Left forelimb (tissue), 1 donor: ENCODE measurements at regions not wholly inside any gene's neighbourhood (a gene's known extent, or its start where the extent isn't known, plus 50 kb on each side); places are given as distances from the start of the nearest gene placed in this dataset.
"Not testable (repeated sequence)": the region's sequence is repeated elsewhere in the genome, so short reads cannot be mapped to it uniquely, and the experiment has no call there.

Source experiments
- DNase-seq: peaks from one replicate; pipeline ENCODE4 v3.0.0-alpha.2; 2018; ENCODE audit warnings: low spot score

DNA sequence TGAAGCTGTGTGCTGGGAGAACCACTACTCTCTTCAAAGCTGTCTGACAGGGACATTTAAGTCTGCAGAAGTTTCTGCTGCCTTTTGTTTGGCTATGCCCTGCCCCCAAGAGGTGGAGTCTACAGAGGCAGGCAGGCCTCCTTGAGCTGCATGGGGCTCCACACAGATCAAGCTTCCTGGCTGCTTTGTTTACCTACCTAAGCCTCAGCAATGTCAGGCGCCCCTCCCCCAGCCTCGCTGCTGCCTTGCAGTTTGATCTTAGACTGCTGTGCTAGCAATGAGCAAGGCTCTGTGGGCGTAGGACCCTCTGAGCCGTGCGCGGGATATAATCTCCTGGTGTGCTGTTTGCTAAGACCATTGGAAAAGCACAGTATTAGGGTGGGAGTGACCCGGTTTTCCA lies 103.3 kb upstream of the SALL1 start:
- not testable (repeated sequence) for DNase-seq

GRCh38 chr16:51248217-51248616 lies 97.1 kb upstream of the SALL1 start:
- DNase-seq = no peak

GRCh38 chr16:51245658-51245995 lies 94.6 kb upstream of the SALL1 start:
- DNase-seq = no peak

- DNase-seq = no peak
Observed at GRCh38 chr16:51244887-51245657, 94.0 kb upstream of the SALL1 start.

GRCh38 chr16:51243936-51244436 lies 92.9 kb upstream of the SALL1 start:
- DNase-seq = no peak

- no peak for DNase-seq
Observed at GRCh38 chr16:51242296-51242994, 91.4 kb upstream of the SALL1 start.

- no peak for DNase-seq
Observed at GRCh38 chr16:51239196-51239595, 88.1 kb upstream of the SALL1 start.

DNA sequence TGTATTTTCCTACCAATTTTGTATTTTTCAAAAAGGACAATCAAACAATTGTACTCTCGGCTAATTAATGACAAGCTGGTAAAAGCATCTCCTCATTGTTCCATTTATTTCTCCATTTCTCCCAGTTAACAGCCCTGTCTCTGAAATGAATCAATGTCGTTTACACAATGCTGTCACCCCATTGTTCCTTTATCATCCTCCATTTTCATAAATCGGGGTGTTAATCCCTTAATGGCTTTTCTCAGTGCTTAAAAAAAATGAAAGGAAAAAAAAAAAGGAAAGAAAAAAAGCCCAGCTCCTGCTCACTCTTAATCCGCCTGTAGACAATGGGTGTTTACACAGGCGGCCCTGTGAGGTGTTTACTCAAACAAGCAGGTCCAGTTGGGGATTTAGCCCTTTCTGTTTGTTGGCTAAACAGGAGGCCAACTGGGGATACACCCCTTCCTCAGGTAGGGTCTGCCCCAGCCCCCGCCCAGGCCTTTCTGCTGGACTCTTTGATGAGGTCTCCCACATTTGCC lies 86.8 kb upstream of the SALL1 start:
- no peak for DNase-seq

DNA sequence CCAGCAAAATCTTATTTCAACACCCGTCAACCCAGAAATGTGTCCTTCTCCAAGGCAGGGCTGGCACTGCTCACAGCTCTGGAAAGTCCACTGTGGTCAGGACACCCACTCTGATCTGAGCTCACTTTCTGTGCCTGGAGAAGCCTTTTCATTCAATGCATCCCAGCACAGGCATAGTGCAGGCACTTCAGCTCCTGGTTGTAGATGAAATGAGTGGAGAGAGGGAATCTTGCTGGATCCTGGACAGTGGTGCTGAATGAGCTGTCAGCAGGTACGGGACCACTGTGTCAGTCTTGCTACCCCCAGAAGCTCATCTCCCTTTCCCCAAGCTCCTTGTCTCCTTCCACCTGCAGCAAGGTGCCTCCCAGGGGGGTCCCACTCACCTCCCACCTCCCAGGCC lies 86.1 kb upstream of the SALL1 start:
- DNase-seq = no peak

DNA sequence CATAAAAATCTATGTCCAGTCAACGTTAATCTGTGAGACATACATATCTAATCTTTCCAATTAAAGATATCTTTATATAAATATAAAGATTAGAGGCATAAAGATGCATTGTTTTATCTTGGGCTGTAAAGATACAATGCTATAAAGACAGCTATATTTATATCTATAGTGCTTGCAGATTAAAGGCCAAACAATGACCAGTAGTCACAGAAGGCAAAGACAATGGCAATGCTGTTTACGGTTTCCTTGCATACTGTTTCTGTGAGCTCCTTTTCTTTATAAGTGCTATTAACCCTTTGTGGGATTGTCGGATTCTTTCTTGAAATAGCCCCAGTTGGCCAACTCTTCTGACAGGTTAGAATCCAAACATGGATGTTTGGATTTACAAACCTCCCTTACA lies 85.5 kb upstream of the SALL1 start:
- DNase-seq = no peak

DNA sequence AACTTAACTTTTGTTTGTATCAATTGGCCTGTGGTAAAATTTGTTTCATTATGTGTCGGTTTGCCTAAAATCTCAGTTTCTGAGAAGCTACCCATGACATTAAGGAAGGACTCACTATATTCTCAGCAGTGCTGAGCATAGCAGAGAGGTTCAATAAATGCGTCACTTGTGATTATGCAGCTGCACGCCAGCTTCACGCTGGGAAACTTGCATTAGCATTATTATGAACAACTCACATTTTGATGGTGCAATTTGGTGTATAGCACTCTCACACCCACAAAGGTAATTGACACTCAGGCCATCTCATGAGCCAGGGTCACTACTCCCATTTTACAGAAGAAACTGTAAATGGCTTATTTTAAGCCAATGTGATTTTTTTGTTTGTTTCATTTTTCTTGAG lies 80.6 kb upstream of the SALL1 start:
- no peak for DNase-seq

DNA sequence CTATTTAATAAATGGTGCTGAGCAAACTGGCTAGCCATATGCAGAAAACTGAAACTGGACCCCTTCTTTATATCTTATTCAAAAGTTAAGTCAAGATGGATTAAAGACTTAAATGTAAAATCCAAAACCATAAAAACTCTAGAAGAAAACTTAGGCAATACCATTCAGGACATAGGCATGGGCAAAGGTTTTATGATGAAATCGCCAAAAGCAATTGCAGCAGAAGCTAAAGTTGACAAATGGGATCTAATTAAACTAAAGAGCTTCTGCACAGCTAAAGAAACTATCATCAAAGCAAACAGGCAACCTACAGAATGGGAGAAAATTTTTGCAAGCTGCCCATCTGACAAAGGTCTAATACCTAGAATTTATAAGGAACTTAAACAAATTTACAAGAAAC lies 79.0 kb upstream of the SALL1 start:
- not testable (repeated sequence) for DNase-seq

DNA sequence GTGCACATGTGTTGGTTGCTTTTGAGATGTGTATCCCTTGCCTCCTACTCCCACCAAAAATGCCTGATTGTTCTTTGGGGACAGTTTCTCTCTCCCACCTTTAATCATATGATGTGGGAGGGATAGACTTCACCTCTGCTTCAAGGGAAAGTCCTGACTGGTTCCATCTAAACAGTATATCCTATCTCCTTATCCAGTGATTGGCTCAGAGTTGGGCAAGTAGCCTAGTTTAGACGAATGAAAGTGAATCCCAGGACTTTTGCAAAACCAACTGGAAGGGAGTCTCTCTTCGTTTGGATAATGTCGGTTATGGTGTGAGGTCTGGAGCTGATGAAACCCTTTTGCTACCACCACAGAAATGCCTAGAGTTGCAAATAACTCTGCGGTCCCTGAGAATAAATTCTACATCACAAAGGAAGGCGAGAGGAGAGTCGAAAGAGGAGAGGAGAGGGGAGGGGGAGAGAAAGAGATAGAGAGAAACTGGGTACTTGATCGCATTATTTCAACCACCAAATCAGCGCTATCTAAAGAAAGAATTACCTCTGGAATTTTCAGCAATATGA lies 77.1 kb upstream of the SALL1 start:
- DNase-seq = no peak

DNA sequence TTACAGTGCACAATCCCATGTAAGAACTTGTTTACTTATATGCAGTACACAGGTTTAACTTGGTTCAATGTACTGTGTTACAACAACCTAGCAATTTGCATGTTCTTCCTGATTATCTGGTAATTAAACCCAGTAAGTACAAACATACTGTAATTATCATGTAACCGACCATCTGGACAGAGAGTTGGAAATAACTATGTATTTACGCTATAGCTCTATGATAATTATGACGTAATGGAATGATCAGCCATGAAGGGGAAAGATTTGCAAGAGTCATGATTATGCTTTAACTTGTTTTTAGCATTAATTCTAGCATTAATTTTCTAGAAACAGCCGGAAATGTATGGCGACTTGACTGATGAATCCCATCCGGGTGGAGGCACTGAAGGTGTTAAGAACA lies 74.8 kb upstream of the SALL1 start:
- DNase-seq = no peak

- no peak for DNase-seq
Observed at GRCh38 chr16:51224317-51224716, 73.2 kb upstream of the SALL1 start.

DNA sequence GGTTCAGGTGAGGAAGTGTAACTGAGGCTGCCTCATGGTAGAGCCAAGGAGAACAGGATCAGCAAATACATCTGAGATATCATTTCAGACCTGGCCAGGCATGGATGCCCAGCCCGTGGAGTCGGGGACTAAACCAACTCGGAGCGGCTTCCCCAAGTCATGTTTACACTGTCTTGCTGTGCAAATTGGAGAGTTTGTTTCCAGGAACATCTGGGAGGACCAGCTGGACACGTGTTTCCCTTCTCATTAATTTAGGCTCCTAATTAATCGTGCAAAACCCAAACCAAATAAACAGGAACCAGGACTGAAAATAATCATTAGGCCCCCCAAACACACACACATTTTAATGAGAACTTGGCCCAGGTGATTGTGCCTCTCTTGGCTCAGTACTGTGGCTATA lies 70.9 kb upstream of the SALL1 start:
- no peak for DNase-seq

- DNase-seq = no peak
Observed at GRCh38 chr16:51211148-51211547, 60.1 kb upstream of the SALL1 start.

GRCh38 chr16:51210087-51210486 lies 59.0 kb upstream of the SALL1 start:
- no peak for DNase-seq

DNA sequence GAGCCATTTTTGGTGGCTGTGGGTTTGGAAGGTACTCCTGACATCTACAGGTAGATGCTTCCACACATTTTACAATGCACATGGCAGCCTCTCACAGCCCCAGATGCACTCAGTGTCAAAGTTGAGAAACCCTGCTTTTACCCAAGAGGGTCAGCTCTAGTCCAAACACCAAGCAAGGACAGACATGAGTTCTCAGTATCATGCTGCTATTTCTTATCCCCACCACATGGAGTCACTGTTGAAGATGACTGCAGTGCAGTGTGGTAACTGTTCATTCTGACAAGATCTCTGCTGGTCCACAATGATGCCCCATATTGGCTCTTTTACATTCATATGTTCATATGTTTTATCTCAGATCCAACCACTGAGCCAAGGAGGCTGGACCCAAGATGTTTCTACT lies 50.5 kb upstream of the SALL1 start:
- DNase-seq = no peak
